H1 (cell line): ENCODE measurements at regions not wholly inside any gene's neighbourhood (a gene's known extent, or its start where the extent isn't known, plus 50 kb on each side); places are given as distances from the start of the nearest gene placed in this dataset.

Experiments
- CTCF ChIA-PET: fragments of 300-600 bp; sonication (Branson Sonifier 250); formaldehyde crosslinking; loops from one replicate; lab custom pipeline; 2021; ENCODE audit not compliant: partially characterized antibody; lab: Charles Lee
- POLR2A ChIA-PET: fragments of 300-600 bp; sonication (Branson Sonifier 250); formaldehyde crosslinking; loops from one replicate; lab custom pipeline; 2021; ENCODE audit warnings: inconsistent platforms; ENCODE audit not compliant: partially characterized antibody; lab: Charles Lee
- DNase-seq, 2 experiments: peaks; one replicate each; pipeline versions ENCODE4 v3.0.0 to v3.0.0-alpha.2; 2010 to 2022; ENCODE audit warnings: low spot score in 2 of 2, low read depth in 1 of 2, mixed read lengths in 1 of 2
- FAIRE-seq: peaks from 2 replicates; lab custom pipeline; 2011; peaks lifted over from hg19 to GRCh38; lab: Jason Lieb, UNC
- H2AFZ ChIP-seq: 2 replicates; pipeline ENCODE4 v1.8.1; 2012; ENCODE audit warnings: low read length, inconsistent platforms
- H2AK5ac ChIP-seq: 2 replicates; pipeline ENCODE4 v1.6.1; 2013; ENCODE audit warnings: low read depth, low read length
- H2BK120ac ChIP-seq: replicated peaks from 2 replicates; pipeline ENCODE3; 2013; ENCODE audit warnings: low read depth, low read length, inconsistent platforms
- H2BK12ac ChIP-seq: 2 replicates; pipeline ENCODE4 v1.6.1; 2013; ENCODE audit warnings: low read depth, low read length
- H2BK15ac ChIP-seq: 2 replicates; pipeline ENCODE4 v1.6.1; 2013; ENCODE audit warnings: low read length
- H2BK20ac ChIP-seq: 2 replicates; pipeline ENCODE4 v1.6.1; 2013; ENCODE audit warnings: low read length
- H2BK5ac ChIP-seq: 2 replicates; pipeline ENCODE4 v1.6.1; 2013; ENCODE audit warnings: low read depth, low read length
- H3K14ac ChIP-seq: 2 replicates; pipeline ENCODE4 v1.6.1; 2013; ENCODE audit warnings: inconsistent platforms; ENCODE audit not compliant: insufficient read length
- H3K18ac ChIP-seq: 2 replicates; pipeline ENCODE4 v1.6.1; 2013; ENCODE audit warnings: low read length; ENCODE audit errors: extremely low read depth
- H3K23ac ChIP-seq: 2 replicates; pipeline ENCODE4 v1.6.1; 2013; ENCODE audit warnings: inconsistent platforms; ENCODE audit not compliant: insufficient read length
- H3K23me2 ChIP-seq: 2 replicates; pipeline ENCODE4 v1.6.1; 2013; ENCODE audit warnings: low read depth, low read length
- H3K27ac ChIP-seq: 2 replicates; pipeline ENCODE4 v1.6.1; 2011; ENCODE audit warnings: low read depth, low read length, inconsistent platforms
- H3K27me3 ChIP-seq, 4 experiments: replicated peaks in 1 of 4; 1 replicate in 1 of 4; 2 replicates in 3 of 4; pipeline versions ENCODE4 v1.6.1 to v1.8.1; 2011 to 2013; ENCODE audit warnings: low read length in 3 of 4, mild to moderate bottlenecking in 3 of 4, inconsistent platforms in 2 of 4, mixed read lengths in 2 of 4, moderate library complexity in 1 of 4; ENCODE audit not compliant: control insufficient read depth in 3 of 4, insufficient read depth in 3 of 4; ENCODE audit errors: extremely low read depth in 1 of 4
- H3K36me3 ChIP-seq, 4 experiments: 2 replicates each; pipeline versions ENCODE4 v1.6.1 to v1.8.1; 2011 to 2013; ENCODE audit warnings: mild to moderate bottlenecking in 4 of 4, low read length in 3 of 4, moderate library complexity in 2 of 4, control low read depth in 1 of 4, inconsistent platforms in 1 of 4; ENCODE audit not compliant: insufficient read depth in 4 of 4, control insufficient read depth in 2 of 4
- H3K4ac ChIP-seq: replicated peaks from 2 replicates; pipeline ENCODE3; 2013; ENCODE audit warnings: low read length, low read depth, mixed read lengths, inconsistent platforms; ENCODE audit not compliant: insufficient read length
- H3K4me1 ChIP-seq, 4 experiments: replicated peaks in 1 of 4; 1 replicate in 1 of 4; 2 replicates in 3 of 4; pipeline versions ENCODE4 v1.6.1 to v1.8.1; 2011 to 2013; ENCODE audit warnings: low read length in 3 of 4, inconsistent platforms in 2 of 4, mixed read lengths in 1 of 4; ENCODE audit not compliant: insufficient read depth in 4 of 4, control insufficient read depth in 3 of 4
- H3K4me2 ChIP-seq, 2 experiments: 2 replicates each; pipeline versions ENCODE4 v1.6.1 to v1.8.1; 2011 to 2013; ENCODE audit warnings: low read depth in 2 of 2, low read length in 2 of 2, control low read depth in 1 of 2, inconsistent platforms in 1 of 2, mild to moderate bottlenecking in 1 of 2; ENCODE audit not compliant: insufficient read depth in 1 of 2
- H3K4me3 ChIP-seq, 4 experiments: fragments of 200-600, 300-600 bp in 1 of 4; sonication (generic), shearing (Covaris generic), sonication (Bioruptor Twin) in 1 of 4; 2 replicates each; pipeline versions ENCODE4 v1.5.1 to v1.8.1; 2011 to 2016; ENCODE audit warnings: low read length in 4 of 4, low read depth in 3 of 4, control low read depth in 2 of 4, inconsistent platforms in 2 of 4, mild to moderate bottlenecking in 2 of 4, mixed read lengths in 1 of 4, moderate library complexity in 1 of 4; ENCODE audit not compliant: insufficient read depth in 2 of 4; ENCODE audit errors: extremely low read depth in 1 of 4
- H3K56ac ChIP-seq: replicated peaks from 2 replicates; pipeline ENCODE3; 2013; ENCODE audit warnings: low read depth, mild to moderate bottlenecking, mixed read lengths, low read length, inconsistent platforms; ENCODE audit not compliant: insufficient read length
- H3K79me1 ChIP-seq: 2 replicates; pipeline ENCODE4 v1.6.1; 2013; ENCODE audit warnings: low read depth, low read length, control low read depth
- H3K79me2 ChIP-seq, 2 experiments: 2 replicates each; pipeline versions ENCODE4 v1.6.1 to v1.8.1; 2012 to 2013; ENCODE audit warnings: low read length in 2 of 2, mild to moderate bottlenecking in 2 of 2, inconsistent platforms in 1 of 2; ENCODE audit not compliant: insufficient read depth in 2 of 2, control insufficient read depth in 1 of 2
- H3K9ac ChIP-seq, 4 experiments: replicated peaks in 1 of 4; 1 replicate in 1 of 4; 2 replicates in 3 of 4; pipeline versions ENCODE4 v1.6.1 to v1.8.1; 2011 to 2013; ENCODE audit warnings: low read depth in 3 of 4, low read length in 3 of 4, control low read depth in 2 of 4, mild to moderate bottlenecking in 2 of 4, moderate library complexity in 2 of 4, inconsistent platforms in 1 of 4; ENCODE audit errors: extremely low read depth in 1 of 4
- H3K9me3 ChIP-seq, 2 experiments: 2 replicates each; pipeline versions ENCODE4 v1.6.1 to v1.8.1; 2012 to 2013; ENCODE audit warnings: mild to moderate bottlenecking in 2 of 2, moderate library complexity in 2 of 2, control low read depth in 1 of 2, inconsistent platforms in 1 of 2, low read depth in 1 of 2, low read length in 1 of 2, mixed read lengths in 1 of 2; ENCODE audit not compliant: insufficient read depth in 2 of 2
- H4K20me1 ChIP-seq, 2 experiments: replicated peaks in 1 of 2; 2 replicates each; pipeline versions ENCODE3 to v1.8.1; 2011 to 2013; ENCODE audit warnings: inconsistent platforms in 2 of 2, low read length in 2 of 2, mild to moderate bottlenecking in 1 of 2; ENCODE audit not compliant: insufficient read depth in 2 of 2, control insufficient read depth in 1 of 2
- H4K5ac ChIP-seq: 2 replicates; pipeline ENCODE4 v1.6.1; 2013; ENCODE audit warnings: low read length, low read depth, mixed read lengths, inconsistent platforms; ENCODE audit not compliant: insufficient read length
- H4K8ac ChIP-seq: 2 replicates; pipeline ENCODE4 v1.8.0; 2013; ENCODE audit warnings: mild to moderate bottlenecking, moderate library complexity, low read length, inconsistent platforms; ENCODE audit not compliant: insufficient read depth; ENCODE audit errors: extremely low read depth
- H4K91ac ChIP-seq: replicated peaks from 2 replicates; pipeline ENCODE3; 2013; ENCODE audit warnings: low read length, mixed read lengths, inconsistent platforms; ENCODE audit not compliant: insufficient read length
- ATF2 ChIP-seq: IDR thresholded peaks from 2 replicates; pipeline ENCODE4 v1.6.1; 2012; ENCODE audit warnings: low read length, inconsistent platforms
- BRCA1 ChIP-seq: IDR thresholded peaks from 2 replicates; pipeline ENCODE4 v1.6.1; 2012; ENCODE audit warnings: low read depth, low read length, improper control_type of control experiment
- CBX5 ChIP-seq: fragments of 300-800, 300-1000 bp; sonication (generic); IDR thresholded peaks from 2 replicates; pipeline ENCODE4 v1.7.1; 2016; ENCODE audit warnings: antibody characterized with exemption, low read length, low read depth
- CEBPB ChIP-seq: IDR thresholded peaks from 2 replicates; pipeline ENCODE4 v1.6.1; 2012; ENCODE audit warnings: low read depth, low read length
- NANOG ChIP-seq: IDR thresholded peaks from 2 replicates; pipeline ENCODE4 v1.6.1; 2011; ENCODE audit warnings: low read length, low read depth, mild to moderate bottlenecking, inconsistent platforms; ENCODE audit not compliant: insufficient read depth, poor library complexity, severe bottlenecking
- RBBP5 ChIP-seq: IDR thresholded peaks from 2 replicates; pipeline ENCODE4 v1.7.1; 2012; ENCODE audit warnings: low read depth, mild to moderate bottlenecking, inconsistent platforms, low read length, moderate library complexity, borderline replicate concordance
- RXRA ChIP-seq: IDR thresholded peaks from 2 replicates; pipeline ENCODE4 v1.6.1; 2011; ENCODE audit warnings: low read depth, mild to moderate bottlenecking, low read length, moderate library complexity; ENCODE audit not compliant: insufficient read depth
- SP1 ChIP-seq: IDR thresholded peaks from 2 replicates; pipeline ENCODE4 v1.6.1; 2011; ENCODE audit warnings: low read depth, low read length
- TAF1 ChIP-seq: IDR thresholded peaks from 2 replicates; pipeline ENCODE4 v1.6.1; 2011; ENCODE audit warnings: mild to moderate bottlenecking, low read depth, low read length
- TEAD4 ChIP-seq: IDR thresholded peaks from 2 replicates; pipeline ENCODE4 v1.6.1; 2012; ENCODE audit warnings: low read depth, low read length, inconsistent platforms, mixed read lengths
- WGBS, 2 experiments: shearing (Covaris generic) in 1 of 2; methylation state at CpG; one replicate each; pipeline versions ENCODE4 v1.1.6 to v1.1.7; 2013 to 2015; ENCODE audit warnings: low lambda C conversion rate in 2 of 2, mixed read lengths in 2 of 2, inconsistent platforms in 1 of 2, low coverage in 1 of 2, missing lambda C conversion rate in 1 of 2; ENCODE audit not compliant: insufficient replicate concordance in 2 of 2, insufficient coverage in 1 of 2, insufficient read length in 1 of 2; ENCODE audit errors: extremely low coverage in 1 of 2, missing lambda C conversion rate in 1 of 2; 5-methylcytosine and 5-hydroxymethylcytosine counted together
- TF ChIP-seq, protein P1 (sequence below): IDR thresholded peaks from 2 replicates; pipeline ENCODE4 v1.6.1; 2011; ENCODE audit warnings: low read depth, mild to moderate bottlenecking, low read length; ENCODE audit not compliant: insufficient read depth

GRCh38 chr1:189152685-189153084, 1325.0 kb downstream of the BRINP3 start (continued):
- no peak for TF ChIP-seq CEBPB
- TF ChIP-seq, all 59 proteins: peak for 0

GRCh38 chr1:189158155-189158554, 1319.5 kb downstream of the BRINP3 start:
- Histone ChIP-seq H3K36me3 (no peaks in the 10 kb centered on the region), H2AFZ (no peak overlapping the region), H3K4me3 (no peak overlapping the region), H3K14ac (no peak overlapping the region), H4K20me1 (no peaks in the 10 kb centered on the region), H3K56ac (no peak overlapping the region), H3K9ac (no peak overlapping the region), H3K9me3 (no peaks in the 10 kb centered on the region), H4K91ac (no peak overlapping the region), H4K5ac (no peak overlapping the region), H3K4me2 (no peak overlapping the region), H3K79me2 (no peaks in the 10 kb centered on the region), H3K4me1 (no peaks in the 10 kb centered on the region), H3K18ac (no peak overlapping the region), H2BK120ac (no peak overlapping the region), H3K27me3 (no peaks in the 10 kb centered on the region), H3K79me1 (no peaks in the 10 kb centered on the region), H2BK12ac (no peak overlapping the region), H2BK5ac (no peak overlapping the region), H4K8ac (no peak overlapping the region), H3K23me2 (no peaks in the 10 kb centered on the region), H3K23ac (no peak overlapping the region), H2BK15ac (no peak overlapping the region)
- POLR2A ChIA-PET, result no interaction called here
- DNase-seq, result no peak
- WGBS, 2 experiments, result 78% methylated on average over 6 of the region's 6 CpGs; no CpG with 5 or more reads in 1 of the 2 experiments
- CTCF ChIA-PET, result interaction anchor here (1.0 kb wide), 1 partner anchor 376 kb away, joined by 3 read pairs; no protein-coding TSS in a partner anchor
- no peak for TF ChIP-seq RXRA
- TF ChIP-seq TEAD4, result no peak
- TF ChIP-seq BRCA1, result no peak
- no peak for TF ChIP-seq ATF2
- TF ChIP-seq TAF1, result no peak
- TF ChIP-seq NANOG, result no peak
- TF ChIP-seq CBX5, result no peak
- no peak for TF ChIP-seq RBBP5
- TF ChIP-seq SP1, result no peak
- TF ChIP-seq, protein P1, sequence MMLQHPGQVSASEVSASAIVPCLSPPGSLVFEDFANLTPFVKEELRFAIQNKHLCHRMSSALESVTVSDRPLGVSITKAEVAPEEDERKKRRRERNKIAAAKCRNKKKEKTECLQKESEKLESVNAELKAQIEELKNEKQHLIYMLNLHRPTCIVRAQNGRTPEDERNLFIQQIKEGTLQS, result no peak
- TF ChIP-seq, all 59 proteins: peak for 0
- no peak overlapping the region for H2AK5ac ChIP-seq
- no peak overlapping the region for H3K4ac ChIP-seq
- H2BK20ac ChIP-seq, result no peak overlapping the region
- no peak overlapping the region for H3K27ac ChIP-seq
- FAIRE-seq, result no peak
